PC-9 (cell line): ENCODE measurements at regions not wholly inside any gene's neighbourhood (a gene's known extent, or its start where the extent isn't known, plus 50 kb on each side); places are given as distances from the start of the nearest gene placed in this dataset.

Experiments used
- BruUV-seq: library from RNA; stranded (reverse); fragments of 400-500 nt; replicated peaks from 2 replicates; lab custom pipeline; 2021; lab: Mats Ljungman, UMichigan
- CTCF ChIA-PET: fragments of 300-600 bp; sonication (Branson Sonifier 250); formaldehyde crosslinking; loops from one replicate; lab custom pipeline; 2022; ENCODE audit warnings: antibody characterized with exemption; lab: Charles Lee
- POLR2A ChIA-PET: fragments of 300-600 bp; sonication (Branson Sonifier 250); formaldehyde crosslinking; loops from one replicate; lab custom pipeline; 2022; ENCODE audit warnings: antibody characterized with exemption; ENCODE audit not compliant: unreplicated experiment; lab: Charles Lee
- DNase-seq, 2 experiments: peaks; one replicate each; pipeline versions ENCODE4 v3.0.0 to v3.0.0-alpha.2; 2015 to 2022; ENCODE audit warnings: mixed read lengths in 1 of 2
- H2AFZ ChIP-seq: fragments of 200-600 bp; sonication (generic); 2 replicates; pipeline ENCODE4 v1.8.1; 2017; ENCODE audit warnings: antibody characterized with exemption
- H3F3A ChIP-seq: fragments of 200-600 bp; sonication (generic); 2 replicates; pipeline ENCODE4 v1.8.1; 2017; ENCODE audit warnings: antibody characterized with exemption, mild to moderate bottlenecking, low read depth; ENCODE audit not compliant: insufficient read depth
- H3K27ac ChIP-seq: fragments of 200-600 bp; sonication (generic); 2 replicates; pipeline ENCODE4 v1.6.1; 2016; ENCODE audit warnings: mixed run types
- H3K27me3 ChIP-seq: fragments of 200-600 bp; sonication (generic); 2 replicates; pipeline ENCODE4 v1.6.1; 2016; ENCODE audit warnings: low read depth, mixed run types; ENCODE audit not compliant: insufficient read depth
- H3K36me3 ChIP-seq: fragments of 200-600 bp; sonication (generic); 2 replicates; pipeline ENCODE4 v1.6.1; 2016; ENCODE audit warnings: low read depth, mixed run types
- H3K4me1 ChIP-seq: fragments of 200-600 bp; sonication (generic); replicated peaks from 2 replicates; pipeline ENCODE4 v1.6.1; 2016; ENCODE audit warnings: mixed run types; ENCODE audit not compliant: insufficient read depth
- H3K4me2 ChIP-seq: fragments of 200-600 bp; sonication (generic); 2 replicates; pipeline ENCODE4 v1.6.1; 2017; ENCODE audit warnings: mixed run types
- H3K4me3 ChIP-seq: fragments of 200-600 bp; sonication (generic); 2 replicates; pipeline ENCODE4 v1.6.1; 2016; ENCODE audit warnings: mixed run types
- H3K79me2 ChIP-seq: fragments of 200-600 bp; sonication (generic); 2 replicates; pipeline ENCODE4 v1.6.1; 2017; ENCODE audit warnings: low read depth, mixed run types
- H3K9me2 ChIP-seq: fragments of 200-600 bp; sonication (generic); 2 replicates; pipeline ENCODE4 v1.8.1; 2017; ENCODE audit warnings: mild to moderate bottlenecking; ENCODE audit not compliant: insufficient read depth
- H3K9me3 ChIP-seq: fragments of 200-600 bp; sonication (generic); 2 replicates; pipeline ENCODE4 v1.8.1; 2016; ENCODE audit warnings: low read depth; ENCODE audit not compliant: insufficient read depth
- H4K20me1 ChIP-seq: fragments of 200-600 bp; sonication (generic); 2 replicates; pipeline ENCODE4 v1.8.1; 2017; ENCODE audit not compliant: insufficient read depth
- CTCF ChIP-seq: fragments of 200-600 bp; sonication (generic); conservative IDR thresholded peaks from 2 replicates; pipeline ENCODE4 v1.6.1; 2017; ENCODE audit warnings: mixed run types, antibody characterized with exemption, mild to moderate bottlenecking, moderate library complexity
- EZH2 ChIP-seq: fragments of 200-600 bp; sonication (generic); IDR thresholded peaks from 2 replicates; pipeline ENCODE4 v1.8.0; 2017; ENCODE audit warnings: antibody characterized with exemption, low read depth
- intact Hi-C: fragments of 100-400 bp; cut with micrococcal nuclease; formaldehyde crosslinking; loops from one replicate; pipeline ENCODE4 v1.10.0; 2022; ENCODE audit not compliant: unreplicated experiment

- ChIA-PET POLR2A (no interaction called here), CTCF (no interaction called here)
- DNase-seq, result no peak
Measured at GRCh38 chr2:163253621-163254285, 415.2 kb upstream of the KCNH7 start.

GRCh38 chr2:163252199-163252598 lies 413.6 kb upstream of the KCNH7 start:
- Histone ChIP-seq H3K4me1 (no peaks in the 10 kb centered on the region), H3K4me2 (no peak overlapping the region), H3K9me3 (no peaks in the 10 kb centered on the region), H3K27me3 (no peaks in the 10 kb centered on the region), H3K9me2 (no peaks in the 10 kb centered on the region), H3K79me2 (no peaks in the 10 kb centered on the region), H2AFZ (no peak overlapping the region), H3K4me3 (no peak overlapping the region), H3K27ac (no peak overlapping the region), H4K20me1 (no peaks in the 10 kb centered on the region), H3K36me3 (no peaks in the 10 kb centered on the region), H3F3A (no peaks in the 10 kb centered on the region)
- no peak for TF ChIP-seq CTCF
- TF ChIP-seq EZH2, result no peak
- BruUV-seq, result no TSS peak
- intact Hi-C loops, result no loop called here
- no peak for DNase-seq
- ChIA-PET POLR2A (no interaction called here), CTCF (interaction anchor here (0.5 kb wide), 1 partner anchor 69 kb away, joined by 12 read pairs; no protein-coding TSS in a partner anchor)

More at GRCh38 chr2:163253621-163254285, 415.2 kb upstream of the KCNH7 start:
- TF ChIP-seq CTCF (no peak), EZH2 (no peak)
- no peaks in the 10 kb centered on the region for H3K9me3 ChIP-seq
- H3K9me2 ChIP-seq, result no peaks in the 10 kb centered on the region
- H3K36me3 ChIP-seq, result no peaks in the 10 kb centered on the region
- H4K20me1 ChIP-seq, result no peaks in the 10 kb centered on the region
- no peaks in the 10 kb centered on the region for H3K27me3 ChIP-seq
- H3K4me3 ChIP-seq, result no peak overlapping the region
- BruUV-seq, result no TSS peak
- intact Hi-C loops, result no loop called here
- no peaks in the 10 kb centered on the region for H3K79me2 ChIP-seq
- no peak overlapping the region for H2AFZ ChIP-seq
- H3F3A ChIP-seq, result no peaks in the 10 kb centered on the region
- no peak overlapping the region for H3K4me2 ChIP-seq
- no peak overlapping the region for H3K27ac ChIP-seq
- no peaks in the 10 kb centered on the region for H3K4me1 ChIP-seq

- Histone ChIP-seq H3K27me3 (no peaks in the 10 kb centered on the region), H3K36me3 (no peaks in the 10 kb centered on the region), H3K9me3 (no peaks in the 10 kb centered on the region), H4K20me1 (no peaks in the 10 kb centered on the region), H3K4me2 (no peak overlapping the region), H3K4me3 (no peak overlapping the region), H3K4me1 (no peaks in the 10 kb centered on the region), H3K27ac (no peak overlapping the region), H3K79me2 (no peaks in the 10 kb centered on the region), H2AFZ (no peak overlapping the region), H3K9me2 (no peaks in the 10 kb centered on the region), H3F3A (no peaks in the 10 kb centered on the region)
- ChIA-PET POLR2A (no interaction called here), CTCF (no interaction called here)
- intact Hi-C loops, result no loop called here
- BruUV-seq, result no TSS peak
- TF ChIP-seq CTCF (no peak), EZH2 (no peak)
- no peak for DNase-seq
Measured at GRCh38 chr2:163248376-163249253, 410.0 kb upstream of the KCNH7 start.
